GM19438 (cell line): ENCODE measurements at regions not wholly inside any gene's neighbourhood (a gene's known extent, or its start where the extent isn't known, plus 50 kb on each side); places are given as distances from the start of the nearest gene placed in this dataset.
A peak's percentile ranks its signal among the peaks of the same experiment; 100 is the strongest.

ENCODE experiments used
- ATAC-seq: cut with Tn5 transposase; IDR thresholded peaks from one replicate; pipeline ENCODE4 v1.9.1; 2021; ENCODE audit warnings: low read depth; ENCODE audit not compliant: unreplicated experiment

GRCh38 chr2:733001-733400 lies 55.8 kb upstream of the TMEM18 start:
- ATAC-seq, result no peak

DNA sequence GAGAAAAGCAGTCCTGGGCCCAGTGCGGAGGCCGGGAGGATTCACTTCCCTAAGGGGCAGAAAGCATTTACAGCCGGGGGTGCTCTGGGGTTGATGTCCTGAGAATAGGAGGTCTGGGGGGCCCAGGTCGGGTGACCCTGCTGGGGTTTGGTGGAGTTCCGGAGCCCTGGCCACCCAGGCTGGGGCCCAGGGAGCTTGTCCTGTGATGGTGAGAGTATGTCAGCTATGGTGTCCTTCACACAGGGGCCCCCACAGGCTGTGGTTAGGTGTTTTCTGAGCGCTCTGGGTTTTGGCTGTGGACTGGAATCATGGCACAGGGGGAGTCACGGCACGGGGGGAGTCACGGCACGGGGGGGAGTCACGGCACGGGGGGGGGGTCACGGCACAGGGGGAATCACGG lies 54.5 kb upstream of the TMEM18 start:
- ATAC-seq, result no peak

- ATAC-seq, result no peak
Observed at GRCh38 chr2:729376-729861, 52.2 kb upstream of the TMEM18 start.

GRCh38 chr2:728165-728564 lies 51.0 kb upstream of the TMEM18 start:
- no peak for ATAC-seq

DNA sequence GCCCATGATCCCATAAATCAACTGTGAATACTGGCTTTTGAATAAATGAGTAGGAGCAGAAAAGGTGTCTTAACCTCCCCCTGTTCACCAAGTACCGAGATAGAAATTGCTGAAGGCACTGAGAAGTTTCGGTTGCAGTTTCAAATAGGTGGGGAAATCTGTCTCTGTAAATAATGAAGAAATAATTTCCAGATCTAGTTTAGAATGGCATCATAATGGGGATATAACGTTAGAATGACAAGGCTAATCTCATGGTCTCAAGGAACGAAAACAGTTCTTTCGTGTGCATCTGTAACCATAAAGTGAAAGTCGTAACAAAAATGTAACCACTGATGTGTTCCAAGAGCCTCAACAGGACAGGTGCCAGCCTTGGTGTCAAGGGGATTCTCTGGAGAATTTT lies 49.9 kb upstream of the TMEM18 start:
- ATAC-seq, result peak; percentile 89
